Stimulated activated memory B cell treated with anti-CD40 and anti-IgM and Interleukin-4, amounts not matched to agents 10 μg/mL and 1 μg/mL and 100 μg/mL, for 72 hours (primary cell): ENCODE measurements at regions not wholly inside any gene's neighbourhood (a gene's known extent, or its start where the extent isn't known, plus 50 kb on each side); places are given as distances from the start of the nearest gene placed in this dataset.
A peak's percentile ranks its signal among the peaks of the same experiment; 100 is the strongest.
"Not testable (repeated sequence)": the region's sequence is repeated elsewhere in the genome, so short reads cannot be mapped to it uniquely, and the experiment has no call there.

Experiments used
- ATAC-seq: fragments of 150-1000 bp; cut with Tn5 transposase; 2 replicates; pipeline ENCODE4 v1.10.0; 2021
- H3K27ac Mint-ChIP-seq: one replicate; pipeline ENCODE4 v1.8.0; 2022; ENCODE audit warnings: mild to moderate bottlenecking, mixed read lengths
- H3K27me3 Mint-ChIP-seq: one replicate; pipeline ENCODE4 v1.8.0; 2022; ENCODE audit warnings: mixed read lengths
- H3K36me3 Mint-ChIP-seq: one replicate; pipeline ENCODE4 v1.8.0; 2022; ENCODE audit warnings: mixed read lengths
- H3K4me1 Mint-ChIP-seq: one replicate; pipeline ENCODE4 v1.8.0; 2022; ENCODE audit warnings: mixed read lengths
- H3K4me3 Mint-ChIP-seq: one replicate; pipeline ENCODE4 v1.8.0; 2022; ENCODE audit warnings: mild to moderate bottlenecking, moderate library complexity, mixed read lengths
- H3K9me3 Mint-ChIP-seq: one replicate; pipeline ENCODE4 v1.8.0; 2022; ENCODE audit warnings: mixed read lengths

- no peak overlapping the region for H3K27ac Mint-ChIP-seq
- H3K9me3 Mint-ChIP-seq: no peaks in the 10 kb centered on the region
- H3K36me3 Mint-ChIP-seq: no peaks in the 10 kb centered on the region
- no peak overlapping the region for H3K4me3 Mint-ChIP-seq
- peaks cover 19% of the 10 kb centered on the region for H3K27me3 Mint-ChIP-seq
- ATAC-seq: peak; percentile 88
- H3K4me1 Mint-ChIP-seq: no peaks in the 10 kb centered on the region
These were observed 289.8 kb downstream of the HS3ST3B1 start for GRCh38 chr17:14590459-14591250.

- H3K36me3 Mint-ChIP-seq: no peaks in the 10 kb centered on the region
- peaks cover 13% of the 10 kb centered on the region for H3K27me3 Mint-ChIP-seq
- H3K9me3 Mint-ChIP-seq: no peaks in the 10 kb centered on the region
- no peak for ATAC-seq
- H3K4me3 Mint-ChIP-seq: no peak overlapping the region
- H3K4me1 Mint-ChIP-seq: no peaks in the 10 kb centered on the region
- no peak overlapping the region for H3K27ac Mint-ChIP-seq
These were observed 284.2 kb downstream of the HS3ST3B1 start for GRCh38 chr17:14585099-14585498.

GRCh38 chr17:14582996-14583395 lies 282.1 kb downstream of the HS3ST3B1 start:
- no peak for ATAC-seq
- H3K9me3 Mint-ChIP-seq: no peaks in the 10 kb centered on the region
- no peak overlapping the region for H3K27ac Mint-ChIP-seq
- no peak overlapping the region for H3K4me3 Mint-ChIP-seq
- no peaks in the 10 kb centered on the region for H3K36me3 Mint-ChIP-seq
- H3K27me3 Mint-ChIP-seq: peaks cover 9% of the 10 kb centered on the region
- H3K4me1 Mint-ChIP-seq: no peaks in the 10 kb centered on the region

GRCh38 chr17:14581186-14581830 lies 280.4 kb downstream of the HS3ST3B1 start:
- peaks cover 16% of the 10 kb centered on the region for H3K27me3 Mint-ChIP-seq

GRCh38 chr17:14580499-14580898 lies 279.6 kb downstream of the HS3ST3B1 start:
- no peaks in the 10 kb centered on the region for H3K36me3 Mint-ChIP-seq
- no peak for ATAC-seq
- H3K9me3 Mint-ChIP-seq: peaks cover 3% of the 10 kb centered on the region
- H3K27ac Mint-ChIP-seq: no peak overlapping the region
- H3K27me3 Mint-ChIP-seq: peaks cover 24% of the 10 kb centered on the region
- no peaks in the 10 kb centered on the region for H3K4me1 Mint-ChIP-seq
- no peak overlapping the region for H3K4me3 Mint-ChIP-seq

More at GRCh38 chr17:14581186-14581830, 280.4 kb downstream of the HS3ST3B1 start:
- peaks cover 3% of the 10 kb centered on the region for H3K9me3 Mint-ChIP-seq
- H3K36me3 Mint-ChIP-seq: no peaks in the 10 kb centered on the region
- no peaks in the 10 kb centered on the region for H3K4me1 Mint-ChIP-seq
- no peak for ATAC-seq
- H3K27ac Mint-ChIP-seq: no peak overlapping the region
- H3K4me3 Mint-ChIP-seq: no peak overlapping the region

GRCh38 chr17:14579716-14580115 lies 278.8 kb downstream of the HS3ST3B1 start:
- Mint-ChIP-seq H3K27me3 (peaks cover 21% of the 10 kb centered on the region), H3K27ac (no peak overlapping the region), H3K4me1 (no peaks in the 10 kb centered on the region), H3K9me3 (peaks cover 3% of the 10 kb centered on the region), H3K36me3 (no peaks in the 10 kb centered on the region), H3K4me3 (no peak overlapping the region)
- ATAC-seq: no peak

- peaks cover 15% of the 10 kb centered on the region for H3K27me3 Mint-ChIP-seq
- no peak for ATAC-seq
- H3K9me3 Mint-ChIP-seq: peaks cover 7% of the 10 kb centered on the region
- H3K27ac Mint-ChIP-seq: no peak overlapping the region
- no peaks in the 10 kb centered on the region for H3K36me3 Mint-ChIP-seq
- peaks cover 10% of the 10 kb centered on the region for H3K4me1 Mint-ChIP-seq
- H3K4me3 Mint-ChIP-seq: no peak overlapping the region
These were observed 274.6 kb downstream of the HS3ST3B1 start for GRCh38 chr17:14575471-14575953.

- H3K4me3 Mint-ChIP-seq, H3K4me1 Mint-ChIP-seq, ATAC-seq, H3K27me3 Mint-ChIP-seq, H3K27ac Mint-ChIP-seq, H3K9me3 Mint-ChIP-seq, H3K36me3 Mint-ChIP-seq: not testable (repeated sequence)
These were observed 259.4 kb downstream of the HS3ST3B1 start for GRCh38 chr17:14560325-14560724.

- H3K27me3 Mint-ChIP-seq: peaks cover 9% of the 10 kb centered on the region
- H3K4me1 Mint-ChIP-seq: no peaks in the 10 kb centered on the region
- H3K27ac Mint-ChIP-seq: no peak overlapping the region
- no peaks in the 10 kb centered on the region for H3K36me3 Mint-ChIP-seq
- H3K4me3 Mint-ChIP-seq: no peak overlapping the region
- no peak for ATAC-seq
- H3K9me3 Mint-ChIP-seq: peaks cover 4% of the 10 kb centered on the region
These were observed 258.6 kb downstream of the HS3ST3B1 start for GRCh38 chr17:14559264-14560119.

- Mint-ChIP-seq H3K36me3 (no peaks in the 10 kb centered on the region), H3K27me3 (peaks cover 9% of the 10 kb centered on the region), H3K4me3 (no peak overlapping the region), H3K4me1 (peaks cover 4% of the 10 kb centered on the region), H3K27ac (no peak overlapping the region), H3K9me3 (peaks cover 4% of the 10 kb centered on the region)
- ATAC-seq: no peak
These were observed 256.6 kb downstream of the HS3ST3B1 start for GRCh38 chr17:14557480-14557879.

- H3K36me3 Mint-ChIP-seq: no peaks in the 10 kb centered on the region
- no peak overlapping the region for H3K4me3 Mint-ChIP-seq
- H3K27ac Mint-ChIP-seq: no peak overlapping the region
- H3K9me3 Mint-ChIP-seq: no peaks in the 10 kb centered on the region
- H3K4me1 Mint-ChIP-seq: peaks cover 4% of the 10 kb centered on the region
- H3K27me3 Mint-ChIP-seq: peaks cover 4% of the 10 kb centered on the region
- ATAC-seq: no peak
These were observed 253.0 kb downstream of the HS3ST3B1 start for GRCh38 chr17:14553847-14554246.

- Mint-ChIP-seq H3K4me1 (peaks cover 4% of the 10 kb centered on the region), H3K27ac (no peak overlapping the region), H3K9me3 (no peaks in the 10 kb centered on the region), H3K4me3 (no peak overlapping the region), H3K27me3 (peaks cover 9% of the 10 kb centered on the region), H3K36me3 (no peaks in the 10 kb centered on the region)
- ATAC-seq: no peak
These were observed 251.4 kb downstream of the HS3ST3B1 start for GRCh38 chr17:14552306-14552705.

GRCh38 chr17:14547556-14547955 lies 246.7 kb downstream of the HS3ST3B1 start:
- no peak for ATAC-seq
- H3K4me1 Mint-ChIP-seq: no peaks in the 10 kb centered on the region
- H3K9me3 Mint-ChIP-seq: no peaks in the 10 kb centered on the region
- H3K27ac Mint-ChIP-seq: no peak overlapping the region
- no peaks in the 10 kb centered on the region for H3K36me3 Mint-ChIP-seq
- H3K27me3 Mint-ChIP-seq: peaks cover 15% of the 10 kb centered on the region
- H3K4me3 Mint-ChIP-seq: no peak overlapping the region

GRCh38 chr17:14547016-14547415 lies 246.1 kb downstream of the HS3ST3B1 start:
- peaks cover 20% of the 10 kb centered on the region for H3K27me3 Mint-ChIP-seq
- H3K9me3 Mint-ChIP-seq: peaks cover 2% of the 10 kb centered on the region
- H3K4me1 Mint-ChIP-seq: no peaks in the 10 kb centered on the region
- no peak overlapping the region for H3K4me3 Mint-ChIP-seq
- no peak overlapping the region for H3K27ac Mint-ChIP-seq
- peak; percentile 45 for ATAC-seq
- no peaks in the 10 kb centered on the region for H3K36me3 Mint-ChIP-seq
